SH-SY5Y (cell line): ENCODE measurements at regions not wholly inside any gene's neighbourhood (a gene's known extent, or its start where the extent isn't known, plus 50 kb on each side); places are given as distances from the start of the nearest gene placed in this dataset.

Experiments
- GATA2 ChIP-seq: IDR thresholded peaks from 2 replicates; pipeline ENCODE4 v1.6.1; 2011; ENCODE audit warnings: mild to moderate bottlenecking, low read depth, low read length
- GATA3 ChIP-seq: IDR thresholded peaks from 2 replicates; pipeline ENCODE4 v1.6.1; 2011; ENCODE audit warnings: low read depth, mild to moderate bottlenecking, low read length, moderate library complexity

GRCh38 chr4:151540728-151541388 lies 131.9 kb downstream of the FHIP1A start:
- no peak for TF ChIP-seq GATA3
- no peak; the same call in 1 of the 2 replicates for TF ChIP-seq GATA2

GRCh38 chr4:151541389-151542071 lies 132.6 kb downstream of the FHIP1A start:
- peak; percentile 100 for TF ChIP-seq GATA3
- TF ChIP-seq GATA2: peak; percentile 99

- TF ChIP-seq GATA3 (no peak), GATA2 (no peak)
Observed at GRCh38 chr4:151548708-151549107, 139.7 kb downstream of the FHIP1A start.

- TF ChIP-seq GATA3 (no peak), GATA2 (no peak)
Observed at GRCh38 chr4:151553874-151554273, 144.9 kb downstream of the FHIP1A start.

GRCh38 chr4:151555151-151555945 lies 146.4 kb downstream of the FHIP1A start:
- TF ChIP-seq GATA3: no peak
- TF ChIP-seq GATA2: no peak

GRCh38 chr4:151558496-151559113 lies 149.6 kb downstream of the FHIP1A start:
- TF ChIP-seq GATA2 (no peak), GATA3 (no peak)

- TF ChIP-seq GATA2 (no peak), GATA3 (no peak)
Observed at GRCh38 chr4:151559595-151559994, 150.6 kb downstream of the FHIP1A start.

- TF ChIP-seq GATA2: no peak
- no peak for TF ChIP-seq GATA3
Observed at GRCh38 chr4:151561551-151562256, 152.7 kb downstream of the FHIP1A start.

GRCh38 chr4:151563194-151563593 lies 154.2 kb downstream of the FHIP1A start:
- TF ChIP-seq GATA2 (no peak), GATA3 (no peak)

GRCh38 chr4:151564321-151564720 lies 155.3 kb downstream of the FHIP1A start:
- no peak for TF ChIP-seq GATA3
- TF ChIP-seq GATA2: no peak

- TF ChIP-seq GATA3 (no peak), GATA2 (no peak)
Observed at GRCh38 chr4:151565583-151565982, 156.6 kb downstream of the FHIP1A start.

GRCh38 chr4:151566053-151566452 lies 157.1 kb downstream of the FHIP1A start:
- TF ChIP-seq GATA3 (no peak), GATA2 (no peak)

GRCh38 chr4:151567056-151567455 lies 158.1 kb downstream of the FHIP1A start:
- no peak for TF ChIP-seq GATA2
- TF ChIP-seq GATA3: no peak
